Coronary artery (tissue), 2 donors: ENCODE measurements at regions not wholly inside any gene's neighbourhood (a gene's known extent, or its start where the extent isn't known, plus 50 kb on each side); places are given as distances from the start of the nearest gene placed in this dataset.

Source experiments
- DNase-seq: peaks from one replicate; pipeline ENCODE4 v3.0.0-alpha.2; 2017; ENCODE audit warnings: low spot score
- H3K27ac ChIP-seq, 2 donors: fragments of 200-600 bp; sonication (generic); one replicate each; pipeline ENCODE4 v1.5.1; 2016 to 2019
- H3K4me3 ChIP-seq: fragments of 200-600 bp; sonication (generic); 2 replicates; pipeline ENCODE4 v1.5.1; 2016; ENCODE audit warnings: mild to moderate bottlenecking, moderate library complexity
- CTCF ChIP-seq: fragments of 200-600 bp; sonication (generic); IDR thresholded peaks from one replicate; pipeline ENCODE4 v1.5.1; 2019; ENCODE audit warnings: antibody characterized with exemption

- H3K27ac ChIP-seq: no peak overlapping the region
- no peak for DNase-seq
- H3K4me3 ChIP-seq: no peak overlapping the region
- no peak for TF ChIP-seq CTCF
Measured at GRCh38 chr16:55252577-55252976, 71.4 kb upstream of the IRX6 start.

GRCh38 chr16:55253987-55254386 lies 70.0 kb upstream of the IRX6 start:
- DNase-seq: no peak
- no peak overlapping the region for H3K27ac ChIP-seq
- no peak overlapping the region for H3K4me3 ChIP-seq
- TF ChIP-seq CTCF: no peak

GRCh38 chr16:55255733-55256282 lies 68.2 kb upstream of the IRX6 start:
- Histone ChIP-seq H3K4me3 (no peak overlapping the region), H3K27ac (no peak overlapping the region)
- no peak for DNase-seq
- no peak for TF ChIP-seq CTCF

- Histone ChIP-seq H3K4me3 (no peak overlapping the region), H3K27ac (no peak overlapping the region)
- no peak for TF ChIP-seq CTCF
- DNase-seq: no peak
Measured at GRCh38 chr16:55256412-55257016, 67.5 kb upstream of the IRX6 start.

- Histone ChIP-seq H3K27ac (no peak overlapping the region), H3K4me3 (no peak overlapping the region)
- TF ChIP-seq CTCF: no peak
- DNase-seq: no peak
Measured at GRCh38 chr16:55257966-55258613, 65.9 kb upstream of the IRX6 start.

- DNase-seq: no peak
- Histone ChIP-seq H3K27ac (no peak overlapping the region), H3K4me3 (no peak overlapping the region)
- TF ChIP-seq CTCF: no peak
Measured at GRCh38 chr16:55261301-55261700, 62.7 kb upstream of the IRX6 start.
